HEK293 (cell line): ENCODE measurements at regions not wholly inside any gene's neighbourhood (a gene's known extent, or its start where the extent isn't known, plus 50 kb on each side); places are given as distances from the start of the nearest gene placed in this dataset.

Source experiments
- PATZ1 ChIP-seq: fragments of 450-650 bp; formaldehyde crosslinking; IDR thresholded peaks from 2 replicates; pipeline ENCODE4 v1.5.1; 2016; ENCODE audit warnings: missing biosample characterization, missing genetic modification characterization
- REST ChIP-seq: fragments of 450-650 bp; formaldehyde crosslinking; IDR thresholded peaks from 2 replicates; pipeline ENCODE4 v1.5.1; 2016; ENCODE audit warnings: missing biosample characterization, missing genetic modification characterization
- ZNF140 ChIP-seq: fragments of 450-650 bp; formaldehyde crosslinking; IDR thresholded peaks from 2 replicates; pipeline ENCODE4 v1.5.1; 2016; ENCODE audit warnings: missing biosample characterization, missing genetic modification characterization
- ZNF214 ChIP-seq: fragments of 450-650 bp; formaldehyde crosslinking; IDR thresholded peaks from 2 replicates; pipeline ENCODE4 v1.5.1; 2017; ENCODE audit warnings: missing biosample characterization, mild to moderate bottlenecking, missing genetic modification characterization, borderline replicate concordance
- ZNF23 ChIP-seq: fragments of 450-650 bp; formaldehyde crosslinking; IDR thresholded peaks from 2 replicates; pipeline ENCODE4 v1.5.1; 2016; ENCODE audit warnings: missing biosample characterization, missing genetic modification characterization, borderline replicate concordance
- ZNF404 ChIP-seq: fragments of 450-650 bp; formaldehyde crosslinking; IDR thresholded peaks from 2 replicates; pipeline ENCODE4 v1.5.1; 2017; ENCODE audit warnings: missing biosample characterization, missing genetic modification characterization
- ZNF513 ChIP-seq: fragments of 450-650 bp; IDR thresholded peaks from 2 replicates; pipeline ENCODE4 v1.5.1; 2018; ENCODE audit warnings: missing biosample characterization, missing genetic modification characterization
- ZNF768 ChIP-seq: fragments of 450-650 bp; formaldehyde crosslinking; IDR thresholded peaks from 2 replicates; pipeline ENCODE4 v1.5.1; 2018; ENCODE audit warnings: missing biosample characterization, mild to moderate bottlenecking, missing genetic modification characterization
- TF ChIP-seq, protein P1 (sequence below): fragments of 450-650 bp; formaldehyde crosslinking; IDR thresholded peaks from 2 replicates; pipeline ENCODE4 v1.5.1; 2016; ENCODE audit warnings: missing biosample characterization, missing genetic modification characterization
- TF ChIP-seq, protein P2 (sequence below): fragments of 450-650 bp; formaldehyde crosslinking; IDR thresholded peaks from 2 replicates; pipeline ENCODE4 v1.5.1; 2017; ENCODE audit warnings: missing biosample characterization, mild to moderate bottlenecking, missing genetic modification characterization, moderate library complexity
- TF ChIP-seq, protein P3 (sequence below): sonication (generic); formaldehyde crosslinking; IDR thresholded peaks from 2 replicates; pipeline ENCODE4 v1.8.1; 2022; ENCODE audit warnings: mild to moderate bottlenecking, moderate library complexity, missing genetic modification reagents

GRCh38 chr5:117077142-117077541, 502.5 kb upstream of the SEMA6A start:
- TF ChIP-seq PATZ1 (tag by site-specific recombination) (no peak), ZNF214 (tag by site-specific recombination) (no peak), ZNF768 (tag by site-specific recombination) (no peak), ZNF23 (no peak), ZNF140 (no peak), ZNF513 (tag by site-specific recombination) (no peak), REST (tag by site-specific recombination) (no peak), ZNF404 (tag by site-specific recombination) (no peak)
- TF ChIP-seq, protein P1, sequence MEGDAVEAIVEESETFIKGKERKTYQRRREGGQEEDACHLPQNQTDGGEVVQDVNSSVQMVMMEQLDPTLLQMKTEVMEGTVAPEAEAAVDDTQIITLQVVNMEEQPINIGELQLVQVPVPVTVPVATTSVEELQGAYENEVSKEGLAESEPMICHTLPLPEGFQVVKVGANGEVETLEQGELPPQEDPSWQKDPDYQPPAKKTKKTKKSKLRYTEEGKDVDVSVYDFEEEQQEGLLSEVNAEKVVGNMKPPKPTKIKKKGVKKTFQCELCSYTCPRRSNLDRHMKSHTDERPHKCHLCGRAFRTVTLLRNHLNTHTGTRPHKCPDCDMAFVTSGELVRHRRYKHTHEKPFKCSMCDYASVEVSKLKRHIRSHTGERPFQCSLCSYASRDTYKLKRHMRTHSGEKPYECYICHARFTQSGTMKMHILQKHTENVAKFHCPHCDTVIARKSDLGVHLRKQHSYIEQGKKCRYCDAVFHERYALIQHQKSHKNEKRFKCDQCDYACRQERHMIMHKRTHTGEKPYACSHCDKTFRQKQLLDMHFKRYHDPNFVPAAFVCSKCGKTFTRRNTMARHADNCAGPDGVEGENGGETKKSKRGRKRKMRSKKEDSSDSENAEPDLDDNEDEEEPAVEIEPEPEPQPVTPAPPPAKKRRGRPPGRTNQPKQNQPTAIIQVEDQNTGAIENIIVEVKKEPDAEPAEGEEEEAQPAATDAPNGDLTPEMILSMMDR (tag by site-specific recombination), result 0 out of 2 replicates have a peak, but pooled peaks have one; percentile 9
- TF ChIP-seq, protein P2, sequence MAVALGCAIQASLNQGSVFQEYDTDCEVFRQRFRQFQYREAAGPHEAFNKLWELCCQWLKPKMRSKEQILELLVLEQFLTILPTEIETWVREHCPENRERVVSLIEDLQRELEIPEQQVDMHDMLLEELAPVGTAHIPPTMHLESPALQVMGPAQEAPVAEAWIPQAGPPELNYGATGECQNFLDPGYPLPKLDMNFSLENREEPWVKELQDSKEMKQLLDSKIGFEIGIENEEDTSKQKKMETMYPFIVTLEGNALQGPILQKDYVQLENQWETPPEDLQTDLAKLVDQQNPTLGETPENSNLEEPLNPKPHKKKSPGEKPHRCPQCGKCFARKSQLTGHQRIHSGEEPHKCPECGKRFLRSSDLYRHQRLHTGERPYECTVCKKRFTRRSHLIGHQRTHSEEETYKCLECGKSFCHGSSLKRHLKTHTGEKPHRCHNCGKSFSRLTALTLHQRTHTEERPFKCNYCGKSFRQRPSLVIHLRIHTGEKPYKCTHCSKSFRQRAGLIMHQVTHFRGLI (tag by site-specific recombination), result no peak
- TF ChIP-seq, protein P3, sequence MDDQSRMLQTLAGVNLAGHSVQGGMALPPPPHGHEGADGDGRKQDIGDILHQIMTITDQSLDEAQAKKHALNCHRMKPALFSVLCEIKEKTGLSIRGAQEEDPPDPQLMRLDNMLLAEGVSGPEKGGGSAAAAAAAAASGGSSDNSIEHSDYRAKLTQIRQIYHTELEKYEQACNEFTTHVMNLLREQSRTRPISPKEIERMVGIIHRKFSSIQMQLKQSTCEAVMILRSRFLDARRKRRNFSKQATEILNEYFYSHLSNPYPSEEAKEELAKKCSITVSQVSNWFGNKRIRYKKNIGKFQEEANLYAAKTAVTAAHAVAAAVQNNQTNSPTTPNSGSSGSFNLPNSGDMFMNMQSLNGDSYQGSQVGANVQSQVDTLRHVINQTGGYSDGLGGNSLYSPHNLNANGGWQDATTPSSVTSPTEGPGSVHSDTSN (CRISPR knock-in tag), result no peak
